Activated CD8-positive, alpha-beta T cell treated with anti-CD3 and anti-CD28 coated beads for 36 hours (primary cell): ENCODE measurements at regions not wholly inside any gene's neighbourhood (a gene's known extent, or its start where the extent isn't known, plus 50 kb on each side); places are given as distances from the start of the nearest gene placed in this dataset.

ENCODE experiments used
- ATAC-seq: fragments of 200-7000 bp; cut with Tn5 transposase; one replicate; pipeline ENCODE4 v1.10.0; 2021; ENCODE audit warnings: mild to moderate bottlenecking, moderate library complexity
- CTCF ChIA-PET: fragments of 350-600 bp; sonication (Branson Sonifier 250); formaldehyde crosslinking; loops from one replicate; lab custom pipeline; 2021; ENCODE audit warnings: antibody characterized with exemption; lab: Charles Lee
- POLR2A ChIA-PET: fragments of 350-600 bp; sonication (Branson Sonifier 250); formaldehyde crosslinking; loops from one replicate; lab custom pipeline; 2021; ENCODE audit warnings: antibody characterized with exemption; lab: Charles Lee
- DNase-seq: peaks from one replicate; pipeline ENCODE4 v3.0.0-alpha.2; 2020
- H3K27ac Mint-ChIP-seq: one replicate; pipeline ENCODE4 v1.8.0; 2021; ENCODE audit warnings: mild to moderate bottlenecking, mixed read lengths
- H3K27me3 Mint-ChIP-seq: one replicate; pipeline ENCODE4 v1.8.0; 2021; ENCODE audit warnings: mixed read lengths
- H3K36me3 Mint-ChIP-seq: one replicate; pipeline ENCODE4 v1.8.0; 2021; ENCODE audit warnings: low read depth, mixed read lengths
- H3K4me1 Mint-ChIP-seq: one replicate; pipeline ENCODE4 v1.8.0; 2021; ENCODE audit warnings: low read depth, mixed read lengths
- H3K4me3 Mint-ChIP-seq: one replicate; pipeline ENCODE4 v1.8.0; 2021; ENCODE audit warnings: mild to moderate bottlenecking, moderate library complexity, mixed read lengths
- H3K9me3 Mint-ChIP-seq: one replicate; pipeline ENCODE4 v1.8.0; 2021; ENCODE audit warnings: mixed read lengths
- intact Hi-C: fragments of 100-400 bp; cut with micrococcal nuclease; formaldehyde crosslinking; loops from one replicate; pipeline ENCODE4 v1.10.0; 2022
- TF ChIP-seq, protein P1 (sequence below): fragments of 200-600 bp; IDR thresholded peaks from one replicate; pipeline ENCODE4 v1.8.0; 2022; ENCODE audit warnings: antibody characterized with exemption, mild to moderate bottlenecking

- Mint-ChIP-seq H3K27me3 (no peaks in the 10 kb centered on the region), H3K4me3 (no peak overlapping the region), H3K36me3 (no peaks in the 10 kb centered on the region), H3K27ac (no peak overlapping the region), H3K9me3 (no peaks in the 10 kb centered on the region), H3K4me1 (no peaks in the 10 kb centered on the region)
- ChIA-PET CTCF (no interaction called here), POLR2A (no interaction called here)
- TF ChIP-seq, protein P1, sequence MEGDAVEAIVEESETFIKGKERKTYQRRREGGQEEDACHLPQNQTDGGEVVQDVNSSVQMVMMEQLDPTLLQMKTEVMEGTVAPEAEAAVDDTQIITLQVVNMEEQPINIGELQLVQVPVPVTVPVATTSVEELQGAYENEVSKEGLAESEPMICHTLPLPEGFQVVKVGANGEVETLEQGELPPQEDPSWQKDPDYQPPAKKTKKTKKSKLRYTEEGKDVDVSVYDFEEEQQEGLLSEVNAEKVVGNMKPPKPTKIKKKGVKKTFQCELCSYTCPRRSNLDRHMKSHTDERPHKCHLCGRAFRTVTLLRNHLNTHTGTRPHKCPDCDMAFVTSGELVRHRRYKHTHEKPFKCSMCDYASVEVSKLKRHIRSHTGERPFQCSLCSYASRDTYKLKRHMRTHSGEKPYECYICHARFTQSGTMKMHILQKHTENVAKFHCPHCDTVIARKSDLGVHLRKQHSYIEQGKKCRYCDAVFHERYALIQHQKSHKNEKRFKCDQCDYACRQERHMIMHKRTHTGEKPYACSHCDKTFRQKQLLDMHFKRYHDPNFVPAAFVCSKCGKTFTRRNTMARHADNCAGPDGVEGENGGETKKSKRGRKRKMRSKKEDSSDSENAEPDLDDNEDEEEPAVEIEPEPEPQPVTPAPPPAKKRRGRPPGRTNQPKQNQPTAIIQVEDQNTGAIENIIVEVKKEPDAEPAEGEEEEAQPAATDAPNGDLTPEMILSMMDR: no peak
- DNase-seq (no peak), ATAC-seq (no peak)
- intact Hi-C loops: no loop called here
Measured at GRCh38 chr15:53247041-53247708, 457.0 kb upstream of the ONECUT1 start.

GRCh38 chr15:53246404-53246803 lies 456.3 kb upstream of the ONECUT1 start:
- Mint-ChIP-seq H3K27me3 (no peaks in the 10 kb centered on the region), H3K4me3 (no peak overlapping the region), H3K36me3 (no peaks in the 10 kb centered on the region), H3K27ac (no peak overlapping the region), H3K9me3 (no peaks in the 10 kb centered on the region), H3K4me1 (no peaks in the 10 kb centered on the region)
- TF ChIP-seq, protein P1: no peak
- no peak for DNase-seq
- ChIA-PET POLR2A (no interaction called here), CTCF (no interaction called here)
- intact Hi-C loops: no loop called here
- ATAC-seq: no peak

GRCh38 chr15:53233801-53234200 lies 443.7 kb upstream of the ONECUT1 start:
- no peak for ATAC-seq
- no peaks in the 10 kb centered on the region for H3K4me1 Mint-ChIP-seq
- no peaks in the 10 kb centered on the region for H3K27me3 Mint-ChIP-seq
- TF ChIP-seq, protein P1: no peak
- H3K9me3 Mint-ChIP-seq: no peaks in the 10 kb centered on the region
- intact Hi-C loops: no loop called here
- POLR2A ChIA-PET: no interaction called here
- CTCF ChIA-PET: no interaction called here
- DNase-seq: no peak
- H3K4me3 Mint-ChIP-seq: no peak overlapping the region
- no peaks in the 10 kb centered on the region for H3K36me3 Mint-ChIP-seq
- no peak overlapping the region for H3K27ac Mint-ChIP-seq

GRCh38 chr15:53230473-53230872 lies 440.3 kb upstream of the ONECUT1 start:
- no peaks in the 10 kb centered on the region for H3K9me3 Mint-ChIP-seq
- no peaks in the 10 kb centered on the region for H3K36me3 Mint-ChIP-seq
- no peaks in the 10 kb centered on the region for H3K4me1 Mint-ChIP-seq
- POLR2A ChIA-PET: no interaction called here
- no peak for DNase-seq
- no peaks in the 10 kb centered on the region for H3K27me3 Mint-ChIP-seq
- no peak overlapping the region for H3K4me3 Mint-ChIP-seq
- intact Hi-C loops: no loop called here
- CTCF ChIA-PET: no interaction called here
- H3K27ac Mint-ChIP-seq: no peak overlapping the region
- ATAC-seq: no peak
- TF ChIP-seq, protein P1: no peak

GRCh38 chr15:53226559-53226958 lies 436.4 kb upstream of the ONECUT1 start:
- ChIA-PET CTCF (interaction anchor here (1.2 kb wide), 1 partner anchor 29 kb away, joined by 3 read pairs; no protein-coding TSS in a partner anchor), POLR2A (no interaction called here)
- H3K36me3 Mint-ChIP-seq: no peaks in the 10 kb centered on the region
- TF ChIP-seq, protein P1: no peak
- no peaks in the 10 kb centered on the region for H3K9me3 Mint-ChIP-seq
- no peak overlapping the region for H3K4me3 Mint-ChIP-seq
- no peak for ATAC-seq
- intact Hi-C loops: no loop called here
- no peaks in the 10 kb centered on the region for H3K4me1 Mint-ChIP-seq
- no peaks in the 10 kb centered on the region for H3K27me3 Mint-ChIP-seq
- DNase-seq: no peak
- no peak overlapping the region for H3K27ac Mint-ChIP-seq
